HG02885 (cell line): ENCODE measurements at regions not wholly inside any gene's neighbourhood (a gene's known extent, or its start where the extent isn't known, plus 50 kb on each side); places are given as distances from the start of the nearest gene placed in this dataset.

Experiments
- ATAC-seq: cut with Tn5 transposase; IDR thresholded peaks from one replicate; pipeline ENCODE4 v1.9.1; 2021; ENCODE audit warnings: mild to moderate bottlenecking; ENCODE audit not compliant: unreplicated experiment, poor library complexity

DNA sequence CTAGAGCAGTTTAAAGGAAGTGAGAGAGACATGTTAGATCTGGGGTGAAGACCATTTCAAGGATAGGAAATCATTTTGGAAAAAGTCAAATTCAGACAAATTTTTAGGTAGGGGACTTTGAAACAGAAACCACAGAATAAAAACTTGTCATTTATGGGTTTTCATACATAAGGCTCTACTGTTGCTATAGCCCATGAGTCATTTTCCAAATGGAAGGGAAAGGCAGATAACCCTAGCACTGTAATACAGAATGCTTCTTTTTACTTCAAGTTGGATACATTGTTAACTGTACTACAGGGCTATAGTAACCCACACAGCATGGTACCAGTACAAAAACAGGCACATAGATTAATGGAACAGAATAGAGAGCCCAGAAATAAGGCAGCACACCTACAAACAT is 455.4 kb downstream of the EBF1 start:
- no peak for ATAC-seq

DNA sequence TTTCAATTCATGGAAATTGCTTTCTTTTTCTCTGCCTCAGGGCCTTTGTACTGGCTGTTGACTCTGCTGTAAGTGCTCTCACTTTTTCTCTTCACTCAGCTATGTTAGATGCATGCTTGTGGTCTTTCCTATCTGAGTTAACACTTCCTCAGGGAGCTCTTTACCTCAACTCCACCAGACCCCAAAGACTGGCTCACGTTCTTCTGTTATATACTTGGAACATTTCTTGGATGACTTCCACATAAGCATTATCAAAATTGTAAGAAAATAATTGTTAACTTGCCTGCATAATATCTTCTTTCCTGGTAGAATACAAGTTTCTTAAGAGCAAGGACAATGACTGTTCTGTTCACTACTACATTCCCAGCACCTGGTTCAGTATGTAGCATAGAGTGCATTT is 455.9 kb downstream of the EBF1 start:
- no peak for ATAC-seq

DNA sequence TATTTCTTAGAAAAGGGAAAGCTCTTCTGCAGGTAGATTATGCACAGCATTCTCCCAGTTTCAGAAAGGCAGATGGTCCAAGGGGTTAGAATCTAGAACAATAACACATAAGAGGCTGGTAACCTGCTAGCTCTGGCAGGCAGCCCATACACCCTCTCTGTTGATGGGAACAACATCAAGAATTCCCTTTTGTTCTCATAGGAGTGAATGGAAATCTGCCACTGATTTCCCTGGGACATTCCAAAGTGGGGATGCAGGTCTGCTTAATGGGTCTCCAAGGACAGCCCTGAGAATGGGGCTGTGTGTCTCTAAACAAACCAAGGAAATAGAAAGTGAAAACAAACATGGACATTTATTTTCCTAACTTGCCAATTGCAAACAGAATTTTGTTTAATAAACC is 456.8 kb downstream of the EBF1 start:
- no peak for ATAC-seq

DNA sequence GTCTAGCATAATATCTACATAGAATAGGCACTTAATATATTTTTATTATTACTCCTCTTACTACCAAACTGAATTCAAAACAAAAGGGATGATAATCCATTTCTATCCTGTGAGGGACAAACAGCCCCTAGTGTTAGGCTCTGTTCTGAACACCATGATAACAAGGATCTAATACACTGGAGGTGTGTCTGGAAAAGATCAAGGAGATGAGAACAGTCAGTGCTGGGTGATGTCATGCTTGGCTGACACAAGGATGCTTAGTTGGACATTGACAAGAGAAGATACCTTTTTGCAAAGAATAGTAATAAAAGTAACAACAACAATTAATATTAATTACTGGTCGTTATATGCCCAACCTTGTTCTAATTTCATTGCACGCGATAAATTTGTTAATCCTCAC is 458.7 kb downstream of the EBF1 start:
- no peak for ATAC-seq

DNA sequence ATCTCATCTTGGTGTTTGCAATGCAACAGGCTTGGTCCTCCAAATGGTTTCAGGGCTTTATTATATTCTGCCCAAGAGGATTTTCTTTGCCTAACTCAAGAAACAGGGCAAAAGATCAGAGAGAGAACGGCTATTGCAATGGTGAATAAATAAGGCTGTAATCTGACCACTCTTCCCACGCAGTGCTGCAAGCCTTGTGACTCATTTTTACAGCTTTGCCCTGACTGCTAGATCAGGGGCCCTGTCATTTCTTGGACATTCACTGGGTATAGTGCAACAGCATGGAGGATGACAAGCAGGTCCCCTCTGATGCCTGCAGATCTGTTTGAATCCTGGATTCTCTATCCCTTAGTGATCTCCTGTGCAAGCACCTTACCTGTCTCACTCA is 459.1 kb downstream of the EBF1 start:
- no peak for ATAC-seq

DNA sequence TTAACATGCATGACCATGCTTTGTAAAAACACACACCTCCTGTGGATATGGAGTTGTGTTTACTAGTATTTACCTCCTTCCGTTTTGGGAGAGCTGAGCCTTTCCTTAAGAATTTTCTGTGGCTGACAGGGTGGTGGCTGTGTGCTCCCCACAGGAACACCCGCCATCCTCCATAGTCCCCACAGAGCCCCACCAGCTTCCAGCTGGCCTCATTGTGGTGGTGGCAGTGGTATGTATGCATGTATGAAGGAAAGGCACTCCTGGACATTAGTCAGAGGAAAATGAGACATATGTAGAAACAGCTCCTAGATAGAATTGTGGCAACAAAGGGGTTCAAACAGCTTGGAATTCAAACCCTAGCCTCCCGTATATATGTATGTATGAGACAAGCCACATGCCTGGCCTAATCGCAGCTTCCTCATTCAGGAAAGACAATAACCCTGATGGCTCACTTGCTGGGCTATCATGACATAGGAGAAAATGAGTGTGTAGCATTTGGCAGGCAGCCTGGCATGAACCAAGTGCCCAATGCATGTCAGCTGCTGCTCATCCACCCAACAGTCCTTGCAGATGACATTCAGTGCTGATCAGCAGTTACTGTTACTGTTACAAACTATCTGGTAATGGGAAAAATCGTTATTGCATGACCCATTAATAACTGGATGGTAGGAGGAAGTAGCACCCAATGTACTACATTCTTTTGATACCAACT is 459.7 kb downstream of the EBF1 start:
- ATAC-seq, result no peak

DNA sequence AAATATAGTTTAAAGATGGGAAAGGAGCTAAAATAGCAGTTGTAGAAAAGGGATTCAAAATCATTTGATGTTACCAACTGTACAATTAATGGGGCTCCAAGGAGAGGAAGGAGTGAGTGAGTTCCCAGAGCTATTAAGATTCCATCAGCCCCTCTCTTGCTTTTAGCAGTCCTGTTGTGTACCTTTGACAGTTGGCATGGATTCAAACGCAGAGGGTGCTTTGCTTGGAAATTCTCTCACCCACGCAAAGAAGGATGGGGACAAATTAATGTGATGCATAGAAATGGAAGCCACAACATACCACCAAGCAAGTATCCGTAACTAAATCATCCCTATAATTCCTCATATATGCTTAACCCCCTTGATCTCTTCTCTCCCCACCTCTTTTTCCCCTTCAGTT is 461.3 kb downstream of the EBF1 start:
- ATAC-seq, result no peak

DNA sequence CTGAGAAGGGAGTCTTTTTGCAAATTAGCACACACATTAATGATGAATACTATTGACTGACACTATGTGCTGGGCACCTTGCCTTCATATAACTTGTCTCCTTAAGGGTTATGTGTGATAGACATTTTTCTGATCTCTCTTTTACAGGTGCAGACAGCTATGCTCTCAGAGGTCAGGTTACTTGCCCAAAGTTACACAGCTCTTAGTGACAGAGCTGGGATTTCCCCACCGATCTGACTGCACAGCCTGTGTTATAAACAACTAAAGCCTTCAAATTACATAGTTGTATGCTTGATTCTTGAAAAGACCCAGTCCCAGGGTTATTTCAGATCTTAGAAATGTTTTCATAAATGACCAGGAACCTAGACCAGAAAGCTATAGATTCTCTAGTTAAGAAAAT is 462.7 kb downstream of the EBF1 start:
- ATAC-seq, result peak; percentile 59

DNA sequence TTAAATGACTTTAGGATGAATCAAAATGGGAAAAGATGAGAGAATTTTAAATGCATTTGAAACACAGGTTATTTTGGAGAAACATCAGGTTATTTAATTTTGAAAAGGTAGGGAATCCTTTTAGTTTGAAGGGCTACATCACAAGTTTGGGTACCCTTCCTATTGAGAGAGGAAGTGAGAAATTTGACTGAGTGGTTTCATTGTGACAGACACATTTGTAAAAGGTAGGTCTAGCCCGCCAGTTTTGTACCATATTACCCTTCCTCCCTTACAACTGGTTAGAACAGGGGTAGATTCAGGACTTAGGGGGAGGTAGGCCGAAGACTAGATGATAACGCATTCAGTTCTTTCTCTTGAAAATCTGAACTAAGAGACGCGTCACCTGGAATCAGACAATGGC is 464.2 kb downstream of the EBF1 start:
- ATAC-seq, result peak; percentile 56

DNA sequence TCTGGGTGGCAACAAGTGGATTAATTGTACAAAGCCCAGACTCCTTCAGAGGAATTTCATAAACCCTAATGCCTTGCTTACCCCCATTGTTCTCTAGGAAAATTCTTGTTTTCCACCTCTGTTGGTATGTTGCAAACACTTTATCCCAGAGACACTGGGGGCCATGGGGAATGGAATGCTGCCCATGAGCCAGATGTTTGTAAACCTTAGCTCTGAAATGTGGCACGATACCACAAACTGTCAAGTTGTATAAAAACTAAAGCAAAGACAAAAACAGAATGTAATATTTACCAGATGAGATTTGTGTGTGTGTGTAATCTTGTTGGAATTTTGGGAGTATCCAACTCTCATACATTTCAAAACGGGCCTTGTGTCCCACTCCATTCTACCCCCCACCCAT is 465.0 kb downstream of the EBF1 start:
- ATAC-seq, result no peak

DNA sequence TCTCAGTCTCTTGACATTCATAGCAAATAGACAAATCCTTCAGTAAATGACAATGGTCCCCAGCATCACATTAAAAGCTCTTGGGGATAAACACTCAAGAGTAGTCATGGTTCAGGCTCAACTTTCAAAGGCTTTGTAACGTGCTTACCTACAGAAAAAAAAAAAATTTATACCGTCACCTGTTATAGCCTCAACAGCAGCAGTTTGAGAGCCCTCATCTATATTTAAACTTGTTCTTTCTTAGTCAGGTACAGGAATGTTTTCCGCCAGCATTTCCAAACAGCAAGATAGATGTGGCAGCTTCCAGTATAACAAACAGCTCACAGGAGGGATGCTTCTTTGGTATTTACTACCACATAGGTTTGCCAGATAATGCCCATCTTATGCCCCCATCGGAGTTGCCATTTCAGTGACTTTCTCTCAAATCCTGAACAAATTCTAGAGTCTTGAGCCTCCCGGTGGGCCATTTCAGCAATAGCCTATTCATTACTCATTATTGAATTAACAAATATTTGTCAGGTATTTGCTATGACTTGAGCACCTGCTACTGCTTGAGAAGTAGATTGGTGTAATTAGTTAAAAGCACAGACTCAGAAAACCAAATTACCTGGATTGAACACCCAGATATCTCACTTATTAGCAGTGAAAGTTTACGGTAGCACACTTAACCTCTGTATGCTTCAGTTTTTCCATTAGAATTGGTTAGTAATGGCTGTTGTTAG is 470.0 kb downstream of the EBF1 start:
- no peak for ATAC-seq

DNA sequence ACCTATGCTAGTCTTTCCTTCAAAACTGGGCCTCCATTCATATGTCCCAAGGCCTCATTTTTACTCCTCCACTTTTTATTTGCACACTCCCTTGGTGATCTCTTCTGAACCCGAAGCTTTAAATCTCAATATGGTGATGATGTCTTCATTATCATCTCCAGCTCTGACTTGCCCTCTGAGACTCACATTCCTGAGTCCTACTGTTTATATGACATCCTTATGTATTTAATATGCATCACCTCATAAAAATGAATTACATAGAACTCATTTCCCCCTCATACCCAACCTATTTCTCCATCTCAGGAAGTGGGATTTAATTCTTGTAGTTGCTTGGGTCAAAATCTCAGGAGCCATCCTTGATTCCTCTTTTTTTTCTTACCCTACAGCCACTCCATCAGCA is 473.0 kb downstream of the EBF1 start:
- no peak for ATAC-seq

DNA sequence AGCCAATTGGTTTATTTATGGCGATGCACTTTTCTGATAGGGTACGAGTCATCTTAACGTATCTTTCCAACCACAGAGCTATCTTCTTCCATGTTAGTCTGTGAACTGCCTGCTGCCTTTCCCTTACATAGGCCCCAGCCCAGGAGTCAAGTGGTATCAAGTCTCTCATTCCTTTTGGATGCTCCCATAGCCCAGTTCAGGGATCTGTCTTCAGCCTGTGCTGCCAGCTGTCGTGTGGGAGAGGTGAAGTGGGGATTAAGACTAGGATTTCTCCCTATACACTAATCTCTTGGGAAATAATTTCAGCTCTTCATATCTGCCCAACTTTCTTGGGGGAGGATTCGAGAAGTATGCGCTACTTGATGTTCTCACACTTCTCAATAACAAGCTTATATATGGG is 475.7 kb downstream of the EBF1 start:
- ATAC-seq, result no peak

DNA sequence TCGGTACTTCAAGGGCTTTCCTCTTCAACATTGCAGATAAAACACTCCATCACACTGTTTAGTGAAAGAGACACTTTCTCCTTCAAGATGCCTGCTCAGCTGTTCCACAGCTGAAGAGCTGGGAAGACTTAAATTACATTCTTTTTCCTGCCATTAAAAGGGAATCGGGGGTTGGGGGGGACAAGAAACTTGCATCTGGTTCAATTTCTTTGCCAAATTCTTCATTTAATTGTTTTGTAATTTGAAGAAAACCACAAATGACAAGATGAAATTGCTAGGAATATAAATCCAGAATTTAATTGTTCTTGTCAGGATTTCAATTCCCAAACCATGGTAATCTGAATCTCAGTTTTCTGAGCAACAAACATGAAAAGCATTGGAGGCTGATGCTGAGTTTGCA is 478.3 kb downstream of the EBF1 start:
- no peak for ATAC-seq

DNA sequence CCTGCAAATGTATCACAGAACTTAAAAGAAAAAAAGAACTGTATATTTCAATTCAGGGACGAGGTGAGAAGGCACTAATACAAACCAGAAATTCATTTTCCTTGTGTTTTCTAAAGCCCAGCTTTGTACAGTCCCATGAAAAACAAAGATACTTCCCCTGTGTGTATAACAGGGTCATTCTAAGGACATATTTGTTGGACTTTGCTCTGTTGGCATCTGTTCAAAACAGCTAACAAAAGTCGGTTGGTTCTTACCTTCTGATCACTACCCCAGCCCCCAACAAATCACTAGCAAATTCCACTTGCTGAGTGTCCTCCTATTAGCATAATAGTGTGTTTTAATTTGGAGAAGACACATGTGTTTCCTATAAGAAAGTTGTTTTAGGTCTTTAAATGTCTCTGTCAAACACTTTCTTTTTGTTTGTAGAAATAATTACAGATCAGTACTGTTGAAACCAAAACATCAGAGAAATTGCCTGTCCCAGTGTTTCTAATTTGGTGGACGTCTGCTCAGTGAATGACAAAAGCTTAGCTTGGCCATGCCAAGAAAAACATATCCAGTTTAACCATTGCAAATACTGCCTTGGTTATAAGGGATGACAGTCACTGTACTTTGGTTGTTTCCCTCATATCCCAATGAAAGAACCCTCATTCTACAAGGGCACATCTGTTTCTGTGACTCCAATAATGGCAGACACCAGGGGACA is 480.5 kb downstream of the EBF1 start:
- ATAC-seq, result no peak

DNA sequence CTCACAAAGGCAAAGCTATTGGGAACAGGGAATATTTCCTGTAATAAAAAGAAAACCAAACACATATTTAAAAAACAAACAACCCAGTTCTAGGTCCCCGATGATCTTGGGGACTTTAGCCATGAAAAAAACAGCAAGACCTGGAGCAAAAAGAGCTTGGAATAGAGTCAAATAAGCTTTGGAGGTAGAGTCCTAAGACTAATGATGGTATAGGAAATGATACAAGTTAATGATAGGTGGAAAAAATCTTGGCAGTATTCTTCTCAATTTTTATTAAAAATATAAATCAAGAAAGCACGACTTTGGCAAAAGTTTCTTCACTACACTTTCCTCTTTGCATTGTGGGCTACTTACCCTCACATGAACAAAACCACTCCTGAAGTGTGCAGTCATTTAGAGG is 481.5 kb downstream of the EBF1 start:
- no peak for ATAC-seq

DNA sequence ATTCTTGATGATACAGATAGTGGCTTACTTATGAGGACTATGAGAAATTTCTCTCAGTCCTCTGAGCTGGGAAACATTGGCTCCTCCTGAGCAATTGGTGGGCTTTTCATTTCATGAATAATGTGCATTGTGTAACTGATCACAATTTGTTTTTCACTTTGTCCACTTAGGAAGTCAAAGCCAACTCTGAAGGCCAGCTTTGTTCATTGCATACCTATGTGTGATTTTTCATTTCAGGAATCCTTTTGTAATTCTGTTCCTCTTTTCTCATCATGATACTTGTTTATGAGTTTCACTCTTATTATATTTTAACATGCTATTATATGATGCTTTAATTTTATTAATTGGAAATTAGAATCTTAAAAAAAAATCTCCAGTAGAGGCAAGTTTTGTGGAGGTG is 483.0 kb downstream of the EBF1 start:
- no peak for ATAC-seq

DNA sequence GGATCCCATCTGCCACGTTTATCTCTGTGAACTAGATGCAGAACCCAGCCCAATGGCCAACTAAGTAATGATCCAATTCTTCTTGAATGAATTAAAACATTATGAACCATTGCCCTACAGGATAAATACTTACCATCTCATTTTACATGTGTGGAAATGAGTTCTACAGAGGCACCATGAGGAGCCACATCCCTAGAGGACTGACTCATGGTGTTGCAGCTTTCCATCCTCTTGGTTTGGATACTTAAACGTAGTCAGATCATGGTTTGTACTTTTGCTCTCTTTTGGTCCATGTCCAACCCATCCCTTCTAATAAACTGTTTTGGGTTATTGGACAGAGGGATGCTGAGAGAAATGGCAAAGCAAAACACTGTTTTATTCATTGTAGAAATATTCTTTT is 484.8 kb downstream of the EBF1 start:
- no peak for ATAC-seq

DNA sequence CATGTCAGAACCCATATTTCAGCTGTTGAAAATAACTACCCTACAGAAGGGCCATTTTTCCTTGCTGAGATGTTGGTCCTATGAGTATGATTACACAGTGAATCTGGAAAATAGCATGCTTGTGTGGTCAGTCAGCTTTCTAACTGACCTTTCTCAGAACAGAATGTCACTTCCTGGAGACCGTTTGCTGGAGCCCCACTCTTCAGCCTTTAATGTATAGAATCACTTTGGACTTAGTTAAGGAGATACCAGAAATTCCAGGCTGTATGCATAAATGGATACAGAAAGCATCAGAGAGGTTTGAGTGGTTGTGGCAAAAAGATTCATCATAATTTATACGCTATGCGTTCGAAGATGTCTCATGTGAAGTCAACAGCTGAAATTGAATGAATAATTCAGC is 488.1 kb downstream of the EBF1 start:
- no peak for ATAC-seq

DNA sequence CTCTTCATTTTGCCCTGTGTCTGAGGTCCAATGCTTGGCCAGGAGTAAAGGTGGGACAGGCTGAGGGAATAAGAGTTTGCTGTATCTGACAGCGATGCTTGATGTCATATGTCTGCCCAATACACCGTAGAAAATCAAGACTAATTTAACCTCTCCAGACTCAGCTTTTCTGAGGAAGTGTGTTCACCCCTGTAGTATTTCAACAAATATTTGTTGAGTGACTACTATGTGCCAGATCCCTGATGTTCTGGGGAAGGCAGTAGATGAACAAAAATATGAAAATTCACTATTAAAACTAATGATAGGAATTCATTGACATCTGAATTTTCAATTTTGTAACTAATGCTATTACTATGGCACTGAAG is 489.7 kb downstream of the EBF1 start:
- no peak for ATAC-seq

DNA sequence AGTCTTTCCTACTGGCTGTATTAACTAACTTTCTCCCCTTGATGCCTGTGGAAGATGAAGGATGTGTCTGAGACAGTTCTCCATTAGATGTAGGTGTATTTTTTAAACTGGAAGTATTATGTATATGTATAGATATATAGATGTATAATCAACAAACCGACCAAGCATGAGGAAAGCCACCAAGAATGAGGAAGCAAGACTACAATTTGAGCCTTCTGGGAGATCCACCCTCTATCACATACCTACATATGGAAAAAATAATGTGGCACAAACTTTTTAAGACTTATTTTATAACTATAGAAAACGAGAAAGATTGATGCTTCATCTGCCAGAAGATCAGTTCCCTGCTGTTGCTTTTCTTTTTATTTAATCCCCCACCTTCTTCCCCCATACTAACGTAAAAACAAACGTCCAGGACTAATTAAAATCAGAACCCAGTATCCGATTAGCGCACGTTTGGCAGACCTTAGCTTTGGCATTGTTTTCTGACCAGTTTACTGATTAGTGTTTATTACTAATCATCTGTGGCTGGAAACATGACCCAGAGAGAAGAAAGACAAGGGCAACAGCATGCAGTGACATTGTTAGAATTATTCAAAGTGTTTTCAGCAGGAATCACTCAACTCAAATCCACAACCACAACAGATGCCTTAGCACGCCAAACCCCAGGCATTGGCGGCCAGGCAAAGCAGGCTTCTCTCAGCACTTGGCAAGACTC is 490.2 kb downstream of the EBF1 start:
- no peak for ATAC-seq
